Epidermal melanocyte (primary cell): ENCODE measurements at regions not wholly inside any gene's neighbourhood (a gene's known extent, or its start where the extent isn't known, plus 50 kb on each side); places are given as distances from the start of the nearest gene placed in this dataset.

Source experiments
- DNase-seq: peaks from one replicate; pipeline ENCODE4 v3.0.0; 2011; ENCODE audit warnings: low spot score; ENCODE audit not compliant: insufficient read length

GRCh38 chr20:19949195-19949867 is 67.8 kb upstream of the NAA20 start:
- DNase-seq = no peak

- DNase-seq = no peak
Observed at GRCh38 chr20:19950042-19950441, 67.1 kb upstream of the NAA20 start.

DNA sequence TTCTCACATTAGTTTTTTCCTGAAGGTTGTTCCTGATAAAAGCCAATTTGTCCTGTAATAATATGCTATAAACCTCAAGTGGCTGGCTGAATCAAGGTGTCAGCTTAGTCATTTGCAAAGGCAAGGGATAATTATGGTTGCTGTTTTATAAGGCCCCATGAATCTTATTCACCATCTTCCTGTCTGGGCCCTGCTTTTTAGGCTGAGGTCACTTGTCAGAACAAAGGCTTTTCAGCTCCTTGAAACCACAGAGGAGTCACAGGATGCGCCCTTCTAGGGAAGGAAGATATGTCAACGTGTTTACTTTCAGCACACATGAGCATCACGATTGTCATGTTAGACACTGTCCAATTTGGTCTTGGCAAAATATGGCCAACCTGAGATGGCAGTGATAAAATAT is 64.8 kb upstream of the NAA20 start:
- no peak for DNase-seq

DNA sequence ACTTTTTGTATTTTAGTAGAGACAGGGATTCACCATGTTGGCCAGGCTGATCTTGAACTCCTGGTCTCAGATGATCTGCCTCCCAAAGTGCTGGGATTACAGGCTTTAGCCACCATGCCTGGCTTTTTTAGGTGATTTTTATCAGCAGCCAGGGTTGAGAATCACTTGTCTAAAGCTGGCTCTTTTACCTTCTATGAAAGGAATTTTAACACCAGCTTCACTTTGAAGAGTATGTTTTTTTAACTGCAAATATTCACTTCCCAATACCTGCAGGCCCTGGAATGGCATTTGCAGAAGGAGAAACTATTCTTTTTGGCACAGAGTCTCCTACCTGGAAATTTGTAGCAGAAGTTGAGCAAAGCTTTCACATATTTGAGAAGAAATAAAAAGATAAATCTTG is 63.6 kb upstream of the NAA20 start:
- no peak for DNase-seq

GRCh38 chr20:19956976-19957375 is 60.2 kb upstream of the NAA20 start:
- no peak for DNase-seq

GRCh38 chr20:19958219-19958618 is 58.9 kb upstream of the NAA20 start:
- no peak for DNase-seq

- no peak for DNase-seq
Observed at GRCh38 chr20:19958928-19959327, 58.2 kb upstream of the NAA20 start.

DNA sequence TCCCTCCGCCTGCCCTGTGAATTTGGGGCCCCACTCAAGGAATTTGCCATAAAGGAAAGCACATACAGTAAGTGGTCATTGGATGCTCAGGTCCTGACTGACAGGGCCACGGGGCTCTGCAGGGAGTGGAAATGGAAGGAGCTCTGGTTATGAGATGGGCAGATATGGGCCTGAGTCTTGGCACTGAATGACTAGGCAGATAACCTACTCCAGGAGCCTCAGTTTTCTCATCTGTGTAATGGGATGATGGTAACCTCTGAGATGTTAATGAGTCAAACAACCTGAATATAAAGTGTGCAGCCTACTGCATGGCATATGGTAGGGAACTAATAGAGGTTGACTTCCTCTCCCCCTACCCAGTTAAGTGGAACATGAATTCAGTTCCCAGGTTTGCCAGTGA is 56.4 kb upstream of the NAA20 start:
- no peak for DNase-seq

- no peak for DNase-seq
Observed at GRCh38 chr20:19961293-19961692, 55.9 kb upstream of the NAA20 start.

GRCh38 chr20:19962958-19963357 is 54.2 kb upstream of the NAA20 start:
- DNase-seq = no peak

DNA sequence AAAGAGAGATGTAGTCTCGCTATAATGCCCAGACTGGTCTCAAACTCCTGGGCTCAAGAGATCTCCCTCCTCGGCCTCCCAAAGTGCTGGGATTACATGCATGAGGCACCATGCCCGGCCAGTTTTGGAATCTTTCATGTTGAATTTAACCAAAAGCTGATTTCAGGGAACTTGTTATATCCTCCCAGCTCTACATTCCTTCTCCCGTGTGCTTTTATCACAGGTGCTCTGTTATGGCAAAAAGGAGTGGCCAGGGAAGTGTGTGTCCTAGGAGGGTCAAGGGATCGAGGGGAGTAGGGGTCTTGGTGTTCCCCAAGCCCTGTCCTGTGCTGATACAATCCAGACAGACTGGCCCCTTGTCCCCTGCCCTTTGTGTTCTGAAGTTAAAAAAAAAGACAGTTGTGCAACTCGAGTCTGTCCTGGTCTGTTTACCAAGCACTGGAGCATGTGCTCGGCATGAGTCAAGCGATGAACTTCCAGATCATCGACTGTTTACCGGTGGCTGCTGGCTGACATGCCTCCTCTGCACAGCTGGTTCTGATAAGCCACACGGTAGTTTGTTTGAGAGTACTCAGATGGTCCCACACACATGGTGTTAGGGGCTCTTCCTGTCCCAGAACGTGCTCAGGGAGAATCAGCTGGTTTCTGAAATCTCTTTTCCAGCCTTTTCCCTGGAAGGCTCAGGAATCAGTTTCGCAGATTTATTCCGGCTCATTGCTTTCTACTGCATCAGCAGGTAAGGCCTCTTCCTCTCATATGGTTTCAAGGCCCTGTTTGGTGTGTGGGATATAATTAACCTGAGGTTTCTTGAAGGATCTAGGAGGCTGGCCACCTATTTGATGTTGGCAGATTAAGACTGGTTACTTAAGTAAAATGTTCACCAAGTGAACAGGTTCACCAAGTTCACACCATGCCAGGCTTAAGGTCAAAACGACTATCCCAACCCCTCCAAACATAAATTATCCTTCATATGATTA is 52.6 kb upstream of the NAA20 start:
- peak; percentile 41 for DNase-seq

DNA sequence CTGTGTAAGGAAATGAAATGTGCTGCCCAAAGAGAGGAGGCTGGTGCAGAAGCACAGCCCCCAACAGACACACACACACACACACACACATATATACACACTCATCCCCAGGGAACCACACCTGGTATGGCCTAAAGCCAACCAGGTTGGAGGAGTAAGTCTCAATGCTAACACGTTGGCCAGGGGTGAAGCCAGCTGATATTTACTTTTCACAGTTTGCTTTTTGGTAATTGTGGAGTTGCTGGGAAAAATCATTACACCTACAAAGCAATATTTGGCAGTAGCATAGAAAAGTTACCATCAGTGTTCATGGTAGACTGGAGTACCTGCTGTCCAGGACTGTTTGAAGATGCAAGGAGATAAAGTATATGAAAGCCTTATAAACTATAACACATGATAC is 50.3 kb upstream of the NAA20 start:
- DNase-seq = no peak
